MM.1S (cell line): ENCODE measurements at regions not wholly inside any gene's neighbourhood (a gene's known extent, or its start where the extent isn't known, plus 50 kb on each side); places are given as distances from the start of the nearest gene placed in this dataset.

Experiments used
- EZH2 ChIP-seq: fragments of 300-600 bp; sonication (generic); optimal IDR thresholded peaks from 2 replicates; pipeline ENCODE3; 2017; ENCODE audit warnings: low read depth, mild to moderate bottlenecking, antibody characterized with exemption, low read length, mixed read lengths
- EZH2phosphoT487 ChIP-seq: fragments of 300-600 bp; sonication (generic); IDR thresholded peaks from 2 replicates; pipeline ENCODE4 v1.6.1; 2018; ENCODE audit warnings: antibody characterized with exemption, low read length
- TF ChIP-seq, protein P1 (sequence below): fragments of 300-600 bp; sonication (generic); IDR thresholded peaks from 2 replicates; pipeline ENCODE4 v1.5.1; 2016; ENCODE audit warnings: antibody characterized with exemption, low read length, mixed read lengths

DNA sequence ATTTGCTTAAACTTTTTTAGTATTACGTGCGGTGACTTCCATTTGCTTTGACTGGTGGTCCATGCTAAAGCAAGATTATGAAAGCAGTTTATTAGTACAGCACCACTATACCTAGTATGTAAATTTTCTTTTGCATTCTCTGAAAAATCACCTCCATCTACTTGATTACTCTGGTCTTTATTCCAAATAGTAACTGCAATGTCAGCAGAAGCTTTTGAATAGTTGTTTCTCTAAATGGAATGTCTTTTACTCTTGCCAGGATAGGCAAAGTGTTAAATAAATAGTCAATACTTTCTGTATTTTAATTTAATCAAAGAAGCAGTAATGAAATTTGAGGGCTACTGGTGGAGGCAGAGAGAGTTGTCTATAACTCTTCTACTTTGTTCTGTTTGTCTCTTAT, 167.2 kb upstream of the SLC4A4 start:
- TF ChIP-seq, protein P1, sequence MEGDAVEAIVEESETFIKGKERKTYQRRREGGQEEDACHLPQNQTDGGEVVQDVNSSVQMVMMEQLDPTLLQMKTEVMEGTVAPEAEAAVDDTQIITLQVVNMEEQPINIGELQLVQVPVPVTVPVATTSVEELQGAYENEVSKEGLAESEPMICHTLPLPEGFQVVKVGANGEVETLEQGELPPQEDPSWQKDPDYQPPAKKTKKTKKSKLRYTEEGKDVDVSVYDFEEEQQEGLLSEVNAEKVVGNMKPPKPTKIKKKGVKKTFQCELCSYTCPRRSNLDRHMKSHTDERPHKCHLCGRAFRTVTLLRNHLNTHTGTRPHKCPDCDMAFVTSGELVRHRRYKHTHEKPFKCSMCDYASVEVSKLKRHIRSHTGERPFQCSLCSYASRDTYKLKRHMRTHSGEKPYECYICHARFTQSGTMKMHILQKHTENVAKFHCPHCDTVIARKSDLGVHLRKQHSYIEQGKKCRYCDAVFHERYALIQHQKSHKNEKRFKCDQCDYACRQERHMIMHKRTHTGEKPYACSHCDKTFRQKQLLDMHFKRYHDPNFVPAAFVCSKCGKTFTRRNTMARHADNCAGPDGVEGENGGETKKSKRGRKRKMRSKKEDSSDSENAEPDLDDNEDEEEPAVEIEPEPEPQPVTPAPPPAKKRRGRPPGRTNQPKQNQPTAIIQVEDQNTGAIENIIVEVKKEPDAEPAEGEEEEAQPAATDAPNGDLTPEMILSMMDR: no peak
- TF ChIP-seq EZH2phosphoT487 (no peak), EZH2 (no peak)
